MV-4-11 (cell line): ENCODE measurements at regions not wholly inside any gene's neighbourhood (a gene's known extent, or its start where the extent isn't known, plus 50 kb on each side); places are given as distances from the start of the nearest gene placed in this dataset.

Experiments used
- DNase-seq: peaks from one replicate; lab custom pipeline; 2025; lab: John Stamatoyannopoulos, UW

DNA sequence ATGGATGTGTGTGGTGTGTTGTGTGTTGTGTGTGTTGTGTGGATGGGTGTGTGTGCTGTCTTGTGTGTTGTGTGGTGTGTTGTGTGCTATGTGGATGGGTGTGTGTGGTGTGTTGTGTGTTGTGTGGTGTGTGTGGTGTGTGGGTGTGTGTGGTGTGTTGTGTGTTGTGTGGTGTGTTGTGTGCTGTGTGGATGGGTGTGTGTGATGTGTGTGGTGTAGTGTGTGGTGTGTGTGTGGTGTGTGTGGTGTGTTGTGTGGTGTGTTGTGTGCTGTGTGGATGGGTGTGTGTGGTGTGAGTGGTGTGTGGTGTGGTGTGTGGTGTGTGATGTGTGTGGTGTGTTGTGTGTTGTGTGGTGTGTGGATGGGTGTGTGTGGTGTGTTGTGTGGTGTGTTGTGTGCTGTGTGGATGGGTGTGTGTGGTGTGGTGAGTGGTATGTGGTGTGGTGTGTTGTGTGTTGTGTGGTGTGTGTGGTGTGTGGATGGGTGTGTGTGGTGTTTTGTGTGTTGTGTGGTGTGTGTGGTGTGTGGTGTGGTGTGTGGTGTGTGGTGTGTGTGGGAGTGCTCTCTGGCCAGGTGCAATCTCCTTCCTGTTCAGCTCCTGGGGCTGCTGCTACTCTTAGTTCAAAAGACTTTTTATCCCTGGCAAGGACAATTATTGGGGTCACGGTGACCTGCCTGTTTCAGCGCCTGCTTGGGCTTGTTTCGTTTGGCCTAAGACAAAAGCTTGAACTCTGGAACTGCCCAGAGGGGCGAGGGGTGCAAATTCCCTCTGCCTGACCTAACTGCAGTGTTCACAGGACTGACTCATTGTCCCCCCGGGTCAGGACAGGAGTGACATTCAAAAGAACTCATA lies 101.1 kb downstream of the UBIAD1 start:
- DNase-seq, result no peak

- no peak for DNase-seq
These were observed 101.7 kb downstream of the UBIAD1 start for GRCh38 chr1:11374748-11375110.

DNA sequence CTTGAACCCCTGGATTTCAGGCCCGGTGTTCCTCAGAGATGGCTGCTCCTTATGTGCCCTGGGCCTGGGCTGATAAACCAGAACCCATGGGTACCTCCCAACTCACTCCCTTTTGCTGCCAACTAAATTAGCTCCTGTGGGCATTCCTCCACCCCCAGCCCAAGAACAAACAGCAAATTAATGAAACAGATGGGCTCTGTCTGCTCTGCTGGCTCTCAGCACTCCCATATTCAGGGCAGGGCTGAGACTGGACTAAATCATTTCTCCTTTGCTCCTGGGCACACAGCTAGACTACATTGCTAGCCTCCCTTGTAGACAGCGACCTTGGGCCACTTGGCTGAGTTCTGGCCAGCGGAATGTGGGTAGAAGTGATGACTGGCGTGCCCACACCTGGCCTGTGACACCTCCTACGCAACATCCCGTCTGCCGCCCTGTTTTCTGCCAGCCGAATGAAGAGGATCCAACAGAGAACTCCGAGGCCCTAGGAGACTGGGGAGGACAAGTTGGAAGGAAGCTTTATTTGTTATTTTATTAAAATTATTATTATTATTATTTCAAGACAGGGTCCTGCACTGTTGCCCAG lies 101.9 kb upstream of the DISP3 start:
- DNase-seq, result no peak

DNA sequence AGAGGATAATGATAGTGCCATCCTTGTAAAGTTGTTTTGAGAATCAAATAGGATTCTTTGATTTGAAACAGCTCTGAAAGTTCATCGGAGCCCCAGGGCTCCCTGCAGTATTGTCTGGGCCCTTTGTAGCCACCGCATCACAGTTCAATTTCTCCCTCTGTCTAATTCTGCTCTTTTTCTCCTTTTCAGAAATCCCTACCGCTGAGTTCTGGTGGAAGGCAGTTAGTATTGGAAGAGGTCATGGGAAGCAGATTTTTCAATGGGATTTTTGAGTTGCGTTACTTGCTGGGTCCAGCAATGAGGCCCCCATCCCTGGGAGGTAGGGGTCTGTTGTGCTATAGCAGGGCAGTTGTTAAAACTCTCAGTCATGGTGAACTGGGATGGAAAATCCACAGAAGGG lies 101.0 kb upstream of the DISP3 start:
- DNase-seq, result no peak

DNA sequence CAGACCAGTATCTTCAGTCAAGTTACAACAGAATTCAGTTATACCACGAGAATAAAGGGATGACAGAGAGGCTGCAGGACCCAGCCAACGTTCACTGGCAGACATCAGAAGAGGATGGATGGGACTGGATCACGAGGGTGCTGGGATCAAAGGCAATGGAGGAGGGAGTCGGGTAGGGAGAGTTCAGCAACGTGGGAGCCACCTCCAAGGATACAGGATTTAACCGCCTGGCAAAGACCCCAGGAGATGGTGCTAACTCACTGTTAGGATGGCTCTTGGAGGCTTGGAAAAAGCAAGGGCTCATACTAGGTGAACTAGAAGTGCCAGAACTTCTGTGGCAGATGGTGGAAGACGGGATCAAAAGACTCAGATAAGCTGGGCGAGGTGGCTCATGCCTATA lies 99.1 kb upstream of the DISP3 start:
- DNase-seq, result no peak

- no peak for DNase-seq
These were observed 98.5 kb upstream of the DISP3 start for GRCh38 chr1:11380500-11380899.

GRCh38 chr1:11383553-11384169 lies 95.3 kb upstream of the DISP3 start:
- DNase-seq, result peak; percentile 79

- peak; percentile 68 for DNase-seq
These were observed 94.8 kb upstream of the DISP3 start for GRCh38 chr1:11384170-11384554.

GRCh38 chr1:11387829-11388228 lies 91.1 kb upstream of the DISP3 start:
- DNase-seq, result no peak

- no peak for DNase-seq
These were observed 90.3 kb upstream of the DISP3 start for GRCh38 chr1:11388617-11389016.

GRCh38 chr1:11391327-11391726 lies 87.6 kb upstream of the DISP3 start:
- no peak for DNase-seq

DNA sequence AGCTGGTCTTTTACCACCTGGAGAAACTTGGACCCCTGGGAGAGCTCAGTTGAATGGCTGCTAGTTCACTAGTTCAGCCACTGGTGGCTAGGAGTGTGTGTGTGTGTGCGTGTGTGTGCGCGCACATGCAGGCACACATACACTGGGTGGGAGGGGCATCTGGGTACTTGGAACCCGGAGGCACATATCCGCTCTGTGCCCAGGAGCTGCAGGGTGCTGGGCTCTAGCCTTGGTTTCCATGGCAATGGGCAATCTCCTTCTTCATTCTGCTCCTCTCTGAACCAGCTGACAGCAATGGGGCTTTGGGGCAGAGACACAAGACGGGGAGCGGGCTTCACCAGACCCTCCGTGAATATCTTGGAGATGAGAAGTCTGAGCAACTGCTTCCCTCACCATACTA lies 87.1 kb upstream of the DISP3 start:
- DNase-seq, result no peak

DNA sequence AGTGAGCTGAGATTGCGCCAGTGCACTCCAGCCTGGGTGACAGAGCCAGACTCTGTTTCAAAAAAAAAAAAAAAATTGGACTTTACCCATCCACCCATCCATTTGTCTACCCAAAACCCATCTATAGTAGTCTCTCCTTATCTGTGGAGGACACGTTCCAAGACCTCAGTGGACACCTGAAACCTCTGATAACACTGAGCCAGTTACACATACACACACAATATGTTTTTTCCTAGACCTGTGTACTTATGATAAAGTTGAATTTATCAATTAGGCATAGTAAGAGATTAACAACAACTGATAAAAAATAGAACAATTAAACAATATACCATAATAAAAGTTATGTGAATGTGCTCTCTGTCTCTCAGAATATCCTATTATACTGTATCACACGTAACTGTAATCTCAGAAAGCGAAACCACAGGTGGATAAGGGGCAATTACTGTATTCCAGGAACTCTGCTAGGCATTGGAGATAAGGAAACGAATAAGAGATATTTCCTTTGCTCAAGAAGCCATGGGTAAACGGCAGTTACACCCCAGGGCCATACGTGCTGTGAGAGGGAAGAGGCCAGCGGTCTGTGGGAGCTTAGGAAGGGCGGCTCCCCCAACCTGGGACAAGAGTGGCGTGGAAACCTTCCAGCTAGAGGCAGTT lies 84.2 kb upstream of the DISP3 start:
- DNase-seq, result no peak

DNA sequence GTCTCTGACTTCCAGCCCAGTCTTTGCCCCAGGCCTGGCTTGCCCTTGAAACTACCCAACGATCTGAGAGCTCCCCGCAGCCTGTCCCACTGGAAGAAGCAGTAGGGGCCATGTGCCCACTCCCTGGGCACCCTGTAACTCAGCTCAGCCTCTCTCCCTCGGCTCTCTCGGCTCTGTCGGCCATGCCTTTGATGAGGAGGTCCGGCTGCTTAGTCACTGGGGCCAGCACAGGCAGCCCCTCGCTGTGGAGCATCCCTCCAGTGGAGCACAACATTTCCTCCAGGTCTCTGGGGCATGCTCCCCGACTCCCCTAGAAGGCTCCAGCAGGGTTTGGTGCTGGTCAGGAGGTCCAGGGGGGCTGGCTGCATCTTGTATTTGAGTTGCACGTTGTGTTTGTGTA lies 83.3 kb upstream of the DISP3 start:
- DNase-seq, result no peak

DNA sequence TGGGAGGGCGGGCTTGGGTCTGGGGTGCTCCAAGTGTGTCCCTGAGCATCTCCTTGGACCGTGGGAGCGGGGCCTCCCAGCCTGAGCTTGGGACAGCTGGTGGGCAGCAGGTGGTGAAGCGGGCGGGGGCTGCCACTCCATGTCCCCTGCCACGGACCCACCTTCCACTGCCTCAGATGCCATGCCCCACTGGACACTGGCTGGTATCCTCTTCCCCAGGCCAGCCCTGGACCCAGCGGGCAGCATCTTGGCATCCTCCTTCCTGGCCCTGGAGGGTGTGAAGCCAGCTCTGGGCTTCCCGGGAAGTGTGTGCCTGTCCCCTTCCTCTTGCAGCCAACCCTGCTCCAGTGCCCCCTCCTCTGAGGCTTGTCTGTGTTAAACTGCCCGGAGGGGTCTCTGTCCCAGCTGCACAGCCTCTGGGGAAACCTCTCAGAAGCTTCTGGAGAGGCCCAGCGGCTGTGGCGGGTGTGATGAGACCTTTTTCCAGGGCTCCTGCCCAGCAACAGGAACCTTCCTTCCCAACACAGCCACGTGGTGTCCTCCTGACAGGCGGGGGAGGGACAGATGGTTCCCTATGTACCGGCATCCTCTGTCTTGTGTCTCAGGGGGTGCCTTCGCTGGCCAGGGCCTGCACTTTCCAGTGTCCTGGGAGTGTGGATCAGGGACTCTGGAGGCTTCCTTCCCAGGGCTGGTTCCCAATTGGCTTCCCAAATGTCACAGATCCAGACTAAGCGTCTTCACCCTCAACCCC lies 81.6 kb upstream of the DISP3 start:
- DNase-seq, result no peak

DNA sequence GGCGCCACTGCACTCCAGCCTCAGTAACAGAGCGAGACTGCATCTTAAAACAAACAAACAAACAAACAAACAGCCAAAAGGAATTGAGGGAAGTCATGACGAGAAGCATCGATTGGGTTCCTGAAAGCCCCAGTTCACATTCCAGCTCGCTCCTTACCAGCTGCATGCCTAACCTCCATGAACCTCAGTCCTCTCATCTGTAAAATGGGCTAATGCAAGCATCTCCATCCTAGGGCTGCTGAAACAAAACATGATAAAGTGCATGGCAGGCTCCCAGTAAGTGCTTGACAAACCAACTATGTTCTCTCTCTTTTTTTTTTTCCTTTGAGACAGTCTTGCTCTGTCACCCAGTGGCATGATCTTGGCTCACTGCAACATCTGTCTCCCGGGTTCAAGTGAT lies 79.7 kb upstream of the DISP3 start:
- DNase-seq, result no peak

DNA sequence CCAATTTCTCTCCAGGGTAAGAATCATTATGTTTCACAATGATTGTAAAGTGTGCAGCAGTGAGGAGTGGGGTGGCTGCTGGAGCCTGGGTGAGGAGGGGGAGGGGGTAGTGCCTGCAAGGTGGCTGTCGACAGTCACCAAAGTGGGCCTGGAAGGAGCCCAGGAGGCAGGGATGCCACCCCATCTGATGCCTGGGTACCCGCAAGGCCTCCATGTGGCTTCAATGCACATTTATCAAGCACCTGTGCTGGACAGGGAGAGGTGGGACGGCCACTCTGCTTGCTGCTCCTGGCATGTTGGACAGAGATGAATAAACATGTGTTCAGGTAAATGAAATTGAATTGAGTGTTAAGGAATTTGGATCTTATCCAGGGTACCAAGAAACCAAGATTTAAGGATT lies 78.8 kb upstream of the DISP3 start:
- no peak for DNase-seq

DNA sequence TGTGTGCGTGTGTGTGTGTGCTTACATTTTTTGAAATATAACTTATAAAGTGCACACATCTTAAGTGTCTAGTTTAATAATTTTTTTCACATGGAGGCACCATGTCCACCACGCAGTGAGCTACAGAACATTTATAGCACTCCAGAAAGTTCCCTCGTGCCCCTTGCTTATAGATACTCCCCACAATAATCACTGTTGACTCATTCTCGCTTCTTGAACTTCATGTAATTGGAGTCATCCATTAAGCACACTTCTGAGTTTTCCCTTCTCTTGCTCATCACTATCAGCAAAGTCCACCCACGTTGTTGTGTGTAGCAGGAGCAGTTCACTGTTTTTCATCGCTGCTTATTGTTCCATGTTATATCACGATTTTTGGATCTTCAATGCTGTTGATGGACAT lies 78.4 kb upstream of the DISP3 start:
- no peak for DNase-seq

DNA sequence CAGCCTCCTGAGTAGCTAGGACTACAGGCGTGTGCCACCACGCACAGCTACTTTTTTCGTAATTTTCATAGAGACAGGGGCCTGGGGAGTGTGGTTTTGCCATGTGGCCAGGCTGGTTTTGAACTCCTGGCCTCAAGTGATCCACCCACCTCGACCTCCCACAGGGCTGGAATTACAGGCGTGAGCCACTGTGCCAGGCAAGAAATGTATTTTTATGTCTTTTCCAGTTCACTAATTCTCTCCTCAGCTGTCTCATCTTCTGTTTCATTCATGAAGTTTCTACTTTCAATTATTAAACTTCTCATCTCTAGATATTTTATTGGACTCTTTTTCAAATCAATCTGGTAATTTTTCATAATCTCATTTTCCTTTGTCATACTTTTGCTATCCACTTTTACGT lies 72.1 kb upstream of the DISP3 start:
- no peak for DNase-seq

DNA sequence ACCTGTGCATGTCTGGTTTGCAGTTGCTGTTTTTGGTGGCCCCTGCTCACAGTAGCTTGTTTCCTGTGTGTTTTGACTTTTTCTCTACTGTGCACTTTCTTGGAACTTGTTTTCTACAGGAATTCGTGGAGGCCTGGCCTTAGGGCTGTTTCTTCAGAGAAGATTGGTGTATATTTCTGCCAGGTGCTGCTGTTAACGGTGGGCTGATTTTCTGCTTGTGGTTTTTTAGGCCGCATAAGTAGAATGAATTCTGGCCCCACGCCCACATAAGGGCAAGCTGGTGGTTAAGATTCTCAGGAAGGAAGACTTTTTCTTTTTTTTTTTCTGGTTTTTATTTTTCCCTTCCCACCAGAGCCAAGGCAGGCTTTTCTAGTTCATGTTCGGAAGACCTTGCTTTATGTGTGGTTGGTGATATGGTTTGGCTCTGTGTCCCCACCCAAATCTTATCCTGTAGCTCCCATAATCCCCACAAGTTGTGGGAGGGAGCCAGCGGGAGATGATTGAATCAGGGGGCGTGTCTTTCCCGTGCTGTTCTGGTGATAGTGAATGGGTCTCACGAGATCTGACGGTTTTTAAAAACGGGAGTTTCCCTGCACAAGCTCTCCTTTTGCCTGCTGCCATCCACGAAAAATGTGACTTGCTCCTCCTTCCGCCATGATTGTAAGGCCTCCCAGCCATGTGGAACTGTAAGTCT lies 71.5 kb upstream of the DISP3 start:
- DNase-seq, result no peak

GRCh38 chr1:11412141-11412540 lies 66.8 kb upstream of the DISP3 start:
- DNase-seq, result no peak

DNA sequence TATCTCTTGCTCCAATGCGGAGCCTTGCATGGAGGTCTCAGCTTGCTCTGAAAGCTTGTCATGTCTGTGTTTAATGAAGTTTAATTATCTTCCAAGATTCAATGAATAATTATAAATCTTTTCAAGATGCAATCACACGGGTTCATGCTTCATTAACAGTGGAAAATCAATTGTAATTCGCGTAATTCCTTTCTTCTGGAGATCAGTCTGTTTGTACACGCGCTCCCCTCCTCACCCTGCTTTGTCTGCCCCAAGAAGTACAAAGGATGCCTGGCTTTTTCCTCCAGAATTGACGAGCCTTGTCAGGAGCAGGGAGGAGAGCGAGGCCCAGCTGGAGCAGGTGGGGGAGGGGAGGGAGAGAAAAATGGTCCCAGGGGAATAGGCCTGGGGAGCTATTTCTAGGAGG lies 65.0 kb upstream of the DISP3 start:
- no peak for DNase-seq
